Peyer's patch (tissue), 4 donors: ENCODE measurements at regions not wholly inside any gene's neighbourhood (a gene's known extent, or its start where the extent isn't known, plus 50 kb on each side); places are given as distances from the start of the nearest gene placed in this dataset.

ENCODE experiments used
- POLR2A ChIP-seq, 2 donors: fragments of 450-650 bp; IDR thresholded peaks; one replicate each; pipeline ENCODE4 v1.5.1; 2017; ENCODE audit warnings: antibody characterized with exemption in 2 of 2, mild to moderate bottlenecking in 2 of 2, moderate library complexity in 2 of 2
- TF ChIP-seq, protein P1 (sequence below), 6 experiments: fragments of 450-650 bp in 4 of 6; fragments of 200-600 bp in 2 of 6; sonication (generic) in 1 of 6; IDR thresholded peaks; one replicate each; pipeline ENCODE4 v1.5.1; 2017 to 2019; ENCODE audit warnings: antibody characterized with exemption in 6 of 6, mild to moderate bottlenecking in 3 of 6, moderate library complexity in 1 of 6

DNA sequence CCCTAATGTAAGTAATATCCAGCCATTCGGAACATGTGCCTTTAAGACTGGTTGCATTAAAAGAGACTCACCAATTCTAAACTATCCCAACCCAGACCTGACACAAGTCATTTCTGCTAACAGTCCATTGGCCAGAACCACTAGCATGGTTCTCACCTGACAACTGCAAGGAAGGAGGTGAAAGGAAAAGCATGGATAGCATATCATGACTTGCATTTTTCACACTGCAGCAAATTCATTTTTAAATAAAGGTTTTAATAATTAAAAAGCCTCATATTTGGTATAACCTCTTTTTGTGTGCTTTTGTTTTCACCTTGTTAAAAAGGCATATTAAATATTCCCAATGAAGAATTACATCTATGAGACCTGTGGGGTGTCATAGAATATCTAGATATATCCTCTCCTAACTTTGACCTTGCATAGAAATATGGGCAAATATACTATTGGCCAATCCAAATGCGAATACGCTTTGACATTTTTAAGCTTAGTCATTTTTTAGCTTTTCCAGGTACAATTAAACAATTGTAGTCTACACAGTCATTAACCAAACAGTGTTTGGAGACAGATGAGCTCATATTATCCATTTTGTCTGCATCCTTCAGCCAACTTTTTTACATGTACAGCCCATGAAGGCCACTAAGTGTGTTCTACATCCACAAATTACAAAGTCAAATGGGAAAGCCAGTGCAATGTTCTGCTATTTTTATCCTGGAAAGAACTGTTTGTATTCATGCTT is 295.3 kb downstream of the PDGFC start:
- TF ChIP-seq, protein P1, sequence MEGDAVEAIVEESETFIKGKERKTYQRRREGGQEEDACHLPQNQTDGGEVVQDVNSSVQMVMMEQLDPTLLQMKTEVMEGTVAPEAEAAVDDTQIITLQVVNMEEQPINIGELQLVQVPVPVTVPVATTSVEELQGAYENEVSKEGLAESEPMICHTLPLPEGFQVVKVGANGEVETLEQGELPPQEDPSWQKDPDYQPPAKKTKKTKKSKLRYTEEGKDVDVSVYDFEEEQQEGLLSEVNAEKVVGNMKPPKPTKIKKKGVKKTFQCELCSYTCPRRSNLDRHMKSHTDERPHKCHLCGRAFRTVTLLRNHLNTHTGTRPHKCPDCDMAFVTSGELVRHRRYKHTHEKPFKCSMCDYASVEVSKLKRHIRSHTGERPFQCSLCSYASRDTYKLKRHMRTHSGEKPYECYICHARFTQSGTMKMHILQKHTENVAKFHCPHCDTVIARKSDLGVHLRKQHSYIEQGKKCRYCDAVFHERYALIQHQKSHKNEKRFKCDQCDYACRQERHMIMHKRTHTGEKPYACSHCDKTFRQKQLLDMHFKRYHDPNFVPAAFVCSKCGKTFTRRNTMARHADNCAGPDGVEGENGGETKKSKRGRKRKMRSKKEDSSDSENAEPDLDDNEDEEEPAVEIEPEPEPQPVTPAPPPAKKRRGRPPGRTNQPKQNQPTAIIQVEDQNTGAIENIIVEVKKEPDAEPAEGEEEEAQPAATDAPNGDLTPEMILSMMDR (IDR thresholded peaks at IDR 0.05): no peak
- no peak for TF ChIP-seq POLR2A (IDR thresholded peaks at IDR 0.05)
